CD4-positive, alpha-beta T cell treated with Interleukin-4 for 4 hours (primary cell): ENCODE measurements at regions not wholly inside any gene's neighbourhood (a gene's known extent, or its start where the extent isn't known, plus 50 kb on each side); places are given as distances from the start of the nearest gene placed in this dataset.
"Not testable (repeated sequence)": the region's sequence is repeated elsewhere in the genome, so short reads cannot be mapped to it uniquely, and the experiment has no call there.

ENCODE experiments used
- DNase-seq: peaks from one replicate; pipeline ENCODE4 v3.0.0-alpha.2; 2020

GRCh38 chr5:116992681-116993080 is 418.1 kb upstream of the SEMA6A start:
- DNase-seq, result no peak

- DNase-seq, result no peak
These were observed 415.4 kb upstream of the SEMA6A start for GRCh38 chr5:116989995-116990394.

GRCh38 chr5:116982035-116982434 is 407.4 kb upstream of the SEMA6A start:
- no peak for DNase-seq

- no peak for DNase-seq
These were observed 406.0 kb upstream of the SEMA6A start for GRCh38 chr5:116980581-116980980.

- no peak for DNase-seq
These were observed 402.1 kb upstream of the SEMA6A start for GRCh38 chr5:116976767-116977166.

- no peak for DNase-seq
These were observed 396.5 kb upstream of the SEMA6A start for GRCh38 chr5:116971131-116971530.

- DNase-seq, result no peak
These were observed 395.7 kb upstream of the SEMA6A start for GRCh38 chr5:116970318-116970717.

- no peak for DNase-seq
These were observed 389.8 kb upstream of the SEMA6A start for GRCh38 chr5:116964438-116964837.

GRCh38 chr5:116961021-116961420 is 386.4 kb upstream of the SEMA6A start:
- DNase-seq, result no peak

GRCh38 chr5:116959843-116960242 is 385.2 kb upstream of the SEMA6A start:
- DNase-seq, result no peak

- no peak for DNase-seq
These were observed 378.8 kb upstream of the SEMA6A start for GRCh38 chr5:116953251-116953930.

GRCh38 chr5:116951219-116951618 is 376.6 kb upstream of the SEMA6A start:
- DNase-seq, result no peak

- peak; percentile 34 for DNase-seq
These were observed 373.3 kb upstream of the SEMA6A start for GRCh38 chr5:116947691-116948528.

GRCh38 chr5:116945613-116946382 is 371.2 kb upstream of the SEMA6A start:
- not testable (repeated sequence) for DNase-seq

- no peak for DNase-seq
These were observed 369.6 kb upstream of the SEMA6A start for GRCh38 chr5:116944183-116944582.

GRCh38 chr5:116942622-116943021 is 368.0 kb upstream of the SEMA6A start:
- DNase-seq, result no peak

- no peak for DNase-seq
These were observed 365.0 kb upstream of the SEMA6A start for GRCh38 chr5:116939641-116940040.

- no peak for DNase-seq
These were observed 363.9 kb upstream of the SEMA6A start for GRCh38 chr5:116938488-116938887.

- DNase-seq, result no peak
These were observed 361.0 kb upstream of the SEMA6A start for GRCh38 chr5:116935561-116936162.

GRCh38 chr5:116930616-116931015 is 356.0 kb upstream of the SEMA6A start:
- DNase-seq, result no peak

- no peak for DNase-seq
These were observed 348.7 kb upstream of the SEMA6A start for GRCh38 chr5:116923344-116923743.

GRCh38 chr5:116922532-116922931 is 347.9 kb upstream of the SEMA6A start:
- DNase-seq, result no peak

- DNase-seq, result no peak
These were observed 340.4 kb upstream of the SEMA6A start for GRCh38 chr5:116914869-116915504.
